PC-3 (cell line): ENCODE measurements at regions not wholly inside any gene's neighbourhood (a gene's known extent, or its start where the extent isn't known, plus 50 kb on each side); places are given as distances from the start of the nearest gene placed in this dataset.
"Not testable (repeated sequence)": the region's sequence is repeated elsewhere in the genome, so short reads cannot be mapped to it uniquely, and the experiment has no call there.

Source experiments
- ATAC-seq: fragments of 200-7000 bp; cut with Tn5 transposase; 2 replicates; pipeline ENCODE4 v1.9.1; 2020; ENCODE audit warnings: mild to moderate bottlenecking, moderate library complexity
- BruUV-seq: library from RNA; stranded (reverse); fragments of 400-500 nt; replicated peaks from 2 replicates; lab custom pipeline; 2021; lab: Mats Ljungman, UMichigan
- CTCF ChIA-PET: fragments of 300-600 bp; sonication (Branson Sonifier 250); formaldehyde crosslinking; loops from one replicate; lab custom pipeline; 2022; ENCODE audit warnings: antibody characterized with exemption; lab: Charles Lee
- POLR2A ChIA-PET: fragments of 300-600 bp; sonication (Branson Sonifier 250); formaldehyde crosslinking; loops from one replicate; lab custom pipeline; 2022; ENCODE audit warnings: antibody characterized with exemption; ENCODE audit not compliant: unreplicated experiment; lab: Charles Lee
- DNase-seq: peaks from one replicate; pipeline ENCODE4 v3.0.0-alpha.2; 2015
- H2AFZ ChIP-seq: fragments of 300-600 bp; sonication (generic); 2 replicates; pipeline ENCODE4 v1.6.0; 2016; ENCODE audit warnings: antibody characterized with exemption, low read length
- H3F3A ChIP-seq: fragments of 300-600 bp; sonication (generic); one replicate; pipeline ENCODE4 v1.6.0; 2017; ENCODE audit warnings: antibody characterized with exemption, low read length, control low read depth, mild to moderate bottlenecking; ENCODE audit not compliant: unreplicated experiment
- H3K27ac ChIP-seq: fragments of 300-600 bp; sonication (generic); 2 replicates; pipeline ENCODE4 v1.5.1; 2016; ENCODE audit warnings: mild to moderate bottlenecking, low read length
- H3K27me3 ChIP-seq: fragments of 300-600 bp; sonication (generic); 2 replicates; pipeline ENCODE4 v1.6.1; 2016; ENCODE audit warnings: low read length, mixed read lengths
- H3K36me3 ChIP-seq: fragments of 300-600 bp; sonication (generic); 2 replicates; pipeline ENCODE4 v1.6.1; 2016; ENCODE audit warnings: low read depth, mixed run types, low read length, mixed read lengths
- H3K4me1 ChIP-seq: fragments of 300-600 bp; sonication (generic); 2 replicates; pipeline ENCODE4 v1.5.1; 2016; ENCODE audit warnings: low read length; ENCODE audit not compliant: insufficient read depth
- H3K4me2 ChIP-seq: fragments of 300-600 bp; sonication (generic); 2 replicates; pipeline ENCODE4 v1.6.0; 2016; ENCODE audit warnings: low read length
- H3K4me3 ChIP-seq: fragments of 300-600 bp; sonication (generic); 2 replicates; pipeline ENCODE4 v1.5.1; 2016; ENCODE audit warnings: mild to moderate bottlenecking, low read length, mixed read lengths
- H3K79me2 ChIP-seq: fragments of 300-600 bp; sonication (generic); 2 replicates; pipeline ENCODE4 v1.6.1; 2017; ENCODE audit warnings: low read length, mixed read lengths
- H3K9ac ChIP-seq: fragments of 300-600 bp; sonication (generic); 2 replicates; pipeline ENCODE4 v1.6.0; 2016; ENCODE audit warnings: mild to moderate bottlenecking, low read length
- H3K9me2 ChIP-seq: fragments of 300-600 bp; sonication (generic); replicated peaks from 2 replicates; pipeline ENCODE4 v1.6.1; 2016; ENCODE audit warnings: mixed run types, low read length, mixed read lengths
- H3K9me3 ChIP-seq: fragments of 300-600 bp; sonication (generic); 2 replicates; pipeline ENCODE4 v1.6.1; 2016; ENCODE audit warnings: low read length, mixed read lengths
- H4K20me1 ChIP-seq: fragments of 300-600 bp; sonication (generic); 2 replicates; pipeline ENCODE4 v1.6.1; 2016; ENCODE audit warnings: low read length, mixed read lengths
- EZH2 ChIP-seq: fragments of 300-600 bp; sonication (generic); IDR thresholded peaks from one replicate; pipeline ENCODE4 v1.6.1; 2017; ENCODE audit warnings: antibody characterized with exemption, mild to moderate bottlenecking, low read length; ENCODE audit not compliant: unreplicated experiment
- EZH2phosphoT487 ChIP-seq: fragments of 300-600 bp; sonication (generic); IDR thresholded peaks from 2 replicates; pipeline ENCODE4 v1.6.1; 2018; ENCODE audit warnings: mild to moderate bottlenecking, antibody characterized with exemption, low read length, borderline replicate concordance
- intact Hi-C: fragments of 100-400 bp; cut with micrococcal nuclease; formaldehyde crosslinking; loops from 2 replicates; pipeline ENCODE4 v1.9.0; 2023

- no peaks in the 10 kb centered on the region for H3F3A ChIP-seq
- no peak overlapping the region for H3K4me2 ChIP-seq
- TF ChIP-seq EZH2phosphoT487 (no peak), EZH2 (no peak)
- no peaks in the 10 kb centered on the region for H3K9me3 ChIP-seq
- H3K4me1 ChIP-seq: no peaks in the 10 kb centered on the region
- no peaks in the 10 kb centered on the region for H3K27me3 ChIP-seq
- ChIA-PET CTCF (no interaction called here), POLR2A (no interaction called here)
- H3K9me2 ChIP-seq: no peaks in the 10 kb centered on the region
- no TSS peak for BruUV-seq
- H2AFZ ChIP-seq: no peak overlapping the region
- ATAC-seq (no peak), DNase-seq (no peak)
- intact Hi-C loops: no loop called here
- H4K20me1 ChIP-seq: no peaks in the 10 kb centered on the region
- no peak overlapping the region for H3K4me3 ChIP-seq
- no peaks in the 10 kb centered on the region for H3K79me2 ChIP-seq
- H3K27ac ChIP-seq: no peak overlapping the region
- no peaks in the 10 kb centered on the region for H3K36me3 ChIP-seq
- H3K9ac ChIP-seq: no peak overlapping the region
These were observed 96.4 kb upstream of the SMAD3 start for GRCh38 chr15:66968806-66969596.

- CTCF ChIA-PET, H3K9me2 ChIP-seq, POLR2A ChIA-PET, H3K4me3 ChIP-seq, H2AFZ ChIP-seq, H3K27ac ChIP-seq, BruUV-seq, H3K36me3 ChIP-seq, DNase-seq, H3K27me3 ChIP-seq, H3K79me2 ChIP-seq, H3K9ac ChIP-seq, H3K4me1 ChIP-seq, H3K9me3 ChIP-seq, H3K4me2 ChIP-seq, H3F3A ChIP-seq, ATAC-seq, H4K20me1 ChIP-seq, intact Hi-C loops: not testable (repeated sequence)
These were observed 91.3 kb upstream of the SMAD3 start for GRCh38 chr15:66974131-66974530.

GRCh38 chr15:66976106-66976640, 89.2 kb upstream of the SMAD3 start:
- intact Hi-C loops, H3K9me2 ChIP-seq, H3K4me2 ChIP-seq, H3F3A ChIP-seq, H3K27me3 ChIP-seq, H2AFZ ChIP-seq, H3K4me1 ChIP-seq, BruUV-seq, H3K4me3 ChIP-seq, H4K20me1 ChIP-seq, ATAC-seq, H3K27ac ChIP-seq, H3K9ac ChIP-seq, POLR2A ChIA-PET, CTCF ChIA-PET, H3K9me3 ChIP-seq, H3K36me3 ChIP-seq, DNase-seq, H3K79me2 ChIP-seq: not testable (repeated sequence)

- intact Hi-C loops, H2AFZ ChIP-seq, H3K36me3 ChIP-seq, CTCF ChIA-PET, BruUV-seq, H3K9me2 ChIP-seq, H3K4me3 ChIP-seq, DNase-seq, H3K79me2 ChIP-seq, H3K27me3 ChIP-seq, H4K20me1 ChIP-seq, H3F3A ChIP-seq, H3K4me2 ChIP-seq, ATAC-seq, H3K9ac ChIP-seq, POLR2A ChIA-PET, H3K9me3 ChIP-seq, H3K4me1 ChIP-seq, H3K27ac ChIP-seq: not testable (repeated sequence)
These were observed 85.1 kb upstream of the SMAD3 start for GRCh38 chr15:66980326-66980725.
